ENCODE measurements at regions not wholly inside any gene's neighbourhood (a gene's known extent, or its start where the extent isn't known, plus 50 kb on each side); places are given as distances from the start of the nearest gene placed in this dataset.

- Histone ChIP-seq H3K4me2 (ENCODE audit: insufficient read depth, low read length) (no peak overlapping the region), H4K20me1 (replicated peaks; ENCODE audit: control insufficient read depth, extremely low read depth, insufficient read depth, low read length) (no peaks in the 10 kb centered on the region), H2AFZ (ENCODE audit: low read depth, low read length) (no peak overlapping the region), H3K9me3 (replicated peaks; ENCODE audit: control insufficient read depth, insufficient read depth, low read length) (no peaks in the 10 kb centered on the region), H3K79me2 (ENCODE audit: control insufficient read depth, insufficient read depth, low read length) (no peaks in the 10 kb centered on the region), H3K36me3 (ENCODE audit: control insufficient read depth in 2 of 2, extremely low read depth in 1 of 2, insufficient read depth in 2 of 2, low read length in 2 of 2) (no peaks in the 10 kb centered on the region), H3K9me1 (replicated peaks; ENCODE audit: control insufficient read depth, extremely low read depth, insufficient read depth, low read length) (no peaks in the 10 kb centered on the region), H3K9ac (replicated peaks; ENCODE audit: extremely low read depth, insufficient read depth, low read length) (no peak overlapping the region), H3K27me3 (ENCODE audit: control insufficient read depth in 2 of 2, insufficient read depth in 2 of 2, low read length in 2 of 2) (no peaks in the 10 kb centered on the region), H3K27ac (ENCODE audit: insufficient read depth, low read depth, low read length) (no peak overlapping the region), H3K4me3 (replicated peaks in 1 of 3; ENCODE audit: insufficient read depth in 1 of 3, low read depth in 1 of 3, low read length in 3 of 3) (no peak overlapping the region), H3K4me1 (ENCODE audit: control insufficient read depth, extremely low read depth, insufficient read depth, low read length) (peaks cover 11% of the 10 kb centered on the region)
- dilution Hi-C loops (cut with MboI; ENCODE audit: extremely low pct_ligation_motif_present, low sequenced_read_pairs) (no loop called here), intact Hi-C loops (cut with micrococcal nuclease) (no loop called here)
- POLR2A ChIA-PET = no interaction called here
- FAIRE-seq (no peak), DNase-seq (ENCODE audit: low read depth, low spot score) (no peak)
- CTCF ChIA-PET = interaction anchor here (2.1 kb wide), 1 partner anchor 18 kb away, joined by 6 read pairs; no protein-coding TSS in a partner anchor
- no peak for TF ChIP-seq POLR2A (IDR thresholded peaks at IDR 0.05; ENCODE audit: low read depth, low read length)
- TF ChIP-seq JUN (IDR thresholded peaks at IDR 0.05; ENCODE audit: borderline replicate concordance, insufficient read depth, insufficient read length, low read depth) = no peak
- no peak for TF ChIP-seq MAX (IDR thresholded peaks at IDR 0.05; ENCODE audit: insufficient read depth, insufficient read length)
- no peak for TF ChIP-seq FOS (IDR thresholded peaks at IDR 0.05; ENCODE audit: borderline replicate concordance, insufficient read depth, low read length)
- no TSS peak for BruUV-seq (replicated peaks)
These were observed 61.5 kb upstream of the ATP11B start for GRCh38 chr3:182731764-182732163.

- Histone ChIP-seq H3K27ac (ENCODE audit: insufficient read depth, low read depth, low read length) (no peak overlapping the region), H3K9ac (replicated peaks; ENCODE audit: extremely low read depth, insufficient read depth, low read length) (no peak overlapping the region), H3K4me1 (ENCODE audit: control insufficient read depth, extremely low read depth, insufficient read depth, low read length) (peaks cover 11% of the 10 kb centered on the region), H4K20me1 (replicated peaks; ENCODE audit: control insufficient read depth, extremely low read depth, insufficient read depth, low read length) (no peaks in the 10 kb centered on the region), H2AFZ (ENCODE audit: low read depth, low read length) (no peak overlapping the region), H3K36me3 (ENCODE audit: control insufficient read depth in 2 of 2, extremely low read depth in 1 of 2, insufficient read depth in 2 of 2, low read length in 2 of 2) (no peaks in the 10 kb centered on the region), H3K79me2 (ENCODE audit: control insufficient read depth, insufficient read depth, low read length) (no peaks in the 10 kb centered on the region), H3K27me3 (ENCODE audit: control insufficient read depth in 2 of 2, insufficient read depth in 2 of 2, low read length in 2 of 2) (no peaks in the 10 kb centered on the region), H3K9me1 (replicated peaks; ENCODE audit: control insufficient read depth, extremely low read depth, insufficient read depth, low read length) (no peaks in the 10 kb centered on the region), H3K4me3 (replicated peaks in 1 of 3; ENCODE audit: insufficient read depth in 1 of 3, low read depth in 1 of 3, low read length in 3 of 3) (no peak overlapping the region), H3K4me2 (ENCODE audit: insufficient read depth, low read length) (no peak overlapping the region), H3K9me3 (replicated peaks; ENCODE audit: control insufficient read depth, insufficient read depth, low read length) (no peaks in the 10 kb centered on the region)
- TF ChIP-seq MAX (IDR thresholded peaks at IDR 0.05; ENCODE audit: insufficient read depth, insufficient read length) = no peak
- no peak for TF ChIP-seq JUN (IDR thresholded peaks at IDR 0.05; ENCODE audit: borderline replicate concordance, insufficient read depth, insufficient read length, low read depth)
- no peak for TF ChIP-seq MYC (IDR thresholded peaks at IDR 0.05; ENCODE audit: low read depth, low read length)
- dilution Hi-C loops (cut with MboI; ENCODE audit: extremely low pct_ligation_motif_present, low sequenced_read_pairs) = no loop called here
- ChIA-PET POLR2A (no interaction called here), CTCF (interaction anchor here (1.2 to 2.1 kb wide), 2 partner anchors 10 to 18 kb away, joined by 3 to 6 read pairs; no protein-coding TSS in a partner anchor)
- no peak for DNase-seq (ENCODE audit: low read depth, low spot score)
- BruUV-seq (replicated peaks) = no TSS peak
- FAIRE-seq = no peak
- intact Hi-C loops (cut with micrococcal nuclease) = no loop called here
These were observed 60.9 kb upstream of the ATP11B start for GRCh38 chr3:182732232-182733015.
